WTC11 (cell line): ENCODE measurements at regions not wholly inside any gene's neighbourhood (a gene's known extent, or its start where the extent isn't known, plus 50 kb on each side); places are given as distances from the start of the nearest gene placed in this dataset.

Experiments
- ATAC-seq: fragments of 200-7000 bp; cut with Tn5 transposase; 2 replicates; pipeline ENCODE4 v1.10.0; 2021; ENCODE audit warnings: mild to moderate bottlenecking, moderate library complexity
- CTCF ChIA-PET: fragments of 300-600 bp; sonication (Branson Sonifier 250); formaldehyde crosslinking; loops from one replicate; lab custom pipeline; 2021; ENCODE audit warnings: antibody characterized with exemption; lab: Charles Lee
- POLR2A ChIA-PET: fragments of 350-600 bp; sonication (Branson Sonifier 250); formaldehyde crosslinking; loops from one replicate; lab custom pipeline; 2021; ENCODE audit warnings: antibody characterized with exemption; lab: Charles Lee
- DNase-seq: peaks from one replicate; pipeline ENCODE4 v3.0.0; 2021; ENCODE audit warnings: low spot score
- H3K27ac Mint-ChIP-seq: 2 replicates; pipeline ENCODE4 v1.8.0; 2021; ENCODE audit warnings: mixed read lengths
- H3K27me3 Mint-ChIP-seq: 2 replicates; pipeline ENCODE4 v1.8.0; 2021; ENCODE audit warnings: low read depth, mild to moderate bottlenecking, moderate library complexity, mixed read lengths
- H3K36me3 Mint-ChIP-seq: 2 replicates; pipeline ENCODE4 v1.8.0; 2021; ENCODE audit warnings: mixed read lengths
- H3K4me1 Mint-ChIP-seq: 2 replicates; pipeline ENCODE4 v1.8.0; 2022; ENCODE audit warnings: mixed read lengths
- H3K4me3 Mint-ChIP-seq: 2 replicates; pipeline ENCODE4 v1.8.0; 2021; ENCODE audit warnings: mild to moderate bottlenecking, moderate library complexity, mixed read lengths
- H3K9me3 Mint-ChIP-seq: 2 replicates; pipeline ENCODE4 v1.8.0; 2021; ENCODE audit warnings: mixed read lengths
- CBFB ChIP-seq: sonication (generic); formaldehyde crosslinking; IDR thresholded peaks from 2 replicates; pipeline ENCODE4 v1.8.1; 2022; ENCODE audit warnings: mild to moderate bottlenecking, low read depth, missing genetic modification reagents
- ELF4 ChIP-seq: sonication (generic); formaldehyde crosslinking; IDR thresholded peaks from 2 replicates; pipeline ENCODE4 v1.8.1; 2022; ENCODE audit warnings: low read depth, mild to moderate bottlenecking, moderate library complexity, missing genetic modification reagents
- FOXJ3 ChIP-seq: sonication (generic); formaldehyde crosslinking; IDR thresholded peaks from 2 replicates; pipeline ENCODE4 v1.9.0; 2021; ENCODE audit warnings: missing genetic modification reagents, mild to moderate bottlenecking, borderline replicate concordance
- JAZF1 ChIP-seq: fragments of 250-450 bp; sonication (Bioruptor Pico); IDR thresholded peaks from 2 replicates; pipeline ENCODE4 v1.9.0; 2021; ENCODE audit warnings: moderate library complexity, mild to moderate bottlenecking, inconsistent platforms
- KAT7 ChIP-seq: sonication (generic); formaldehyde crosslinking; IDR thresholded peaks from 2 replicates; pipeline ENCODE4 v1.8.1; 2023; ENCODE audit warnings: missing genetic modification reagents, mild to moderate bottlenecking, borderline replicate concordance
- NR3C1 ChIP-seq: sonication (generic); formaldehyde crosslinking; conservative IDR thresholded peaks from 2 replicates; pipeline ENCODE4 v1.8.1; 2023; ENCODE audit warnings: low read depth, mild to moderate bottlenecking, missing genetic modification reagents
- PRRX2 ChIP-seq: fragments of 250-450 bp; sonication (Bioruptor Pico); IDR thresholded peaks from 2 replicates; pipeline ENCODE4 v1.8.0; 2021; ENCODE audit warnings: mild to moderate bottlenecking
- RORB ChIP-seq: fragments of 250-450 bp; sonication (Bioruptor Pico); IDR thresholded peaks from 2 replicates; pipeline ENCODE4 v1.9.0; 2021; ENCODE audit warnings: mild to moderate bottlenecking
- SOX15 ChIP-seq: fragments of 250-450 bp; sonication (Bioruptor Pico); IDR thresholded peaks from 2 replicates; pipeline ENCODE4 v1.9.0; 2021; ENCODE audit warnings: mild to moderate bottlenecking
- SP1 ChIP-seq: sonication (generic); formaldehyde crosslinking; conservative IDR thresholded peaks from 2 replicates; pipeline ENCODE4 v1.8.1; 2022; ENCODE audit warnings: missing genetic modification reagents
- TEAD4 ChIP-seq: sonication (generic); formaldehyde crosslinking; IDR thresholded peaks from 2 replicates; pipeline ENCODE4 v1.8.0; 2022; ENCODE audit warnings: mild to moderate bottlenecking, missing genetic modification reagents
- ZBTB21 ChIP-seq: sonication (generic); formaldehyde crosslinking; IDR thresholded peaks from 2 replicates; pipeline ENCODE4 v1.8.1; 2023; ENCODE audit warnings: mild to moderate bottlenecking, missing genetic modification reagents, borderline replicate concordance
- ZNF423 ChIP-seq: fragments of 250-450 bp; sonication (Bioruptor Pico); IDR thresholded peaks from 2 replicates; pipeline ENCODE4 v2.1.2; 2022; ENCODE audit warnings: mild to moderate bottlenecking, moderate library complexity
- TF ChIP-seq, protein P1 (sequence below): sonication (generic); formaldehyde crosslinking; IDR thresholded peaks from 2 replicates; pipeline ENCODE4 v1.8.0; 2022; ENCODE audit warnings: mild to moderate bottlenecking, missing genetic modification reagents
- TF ChIP-seq, protein P2 (sequence below): sonication (generic); formaldehyde crosslinking; IDR thresholded peaks from 2 replicates; pipeline ENCODE4 v1.8.0; 2022; ENCODE audit warnings: mild to moderate bottlenecking, missing genetic modification reagents
- TF ChIP-seq, protein P3 (sequence below): fragments of 250-450 bp; sonication (Bioruptor Pico); IDR thresholded peaks from 2 replicates; pipeline ENCODE4 v1.8.0; 2021; ENCODE audit warnings: mild to moderate bottlenecking
- TF ChIP-seq, protein P4 (sequence below): fragments of 200-600 bp; IDR thresholded peaks from 2 replicates; pipeline ENCODE4 v1.8.0; 2022; ENCODE audit warnings: antibody characterized with exemption
- TF ChIP-seq, protein P5 (sequence below): sonication (generic); formaldehyde crosslinking; IDR thresholded peaks from 2 replicates; pipeline ENCODE4 v1.8.0; 2022; ENCODE audit warnings: mild to moderate bottlenecking, missing genetic modification reagents
- TF ChIP-seq, protein P6 (sequence below): sonication (generic); formaldehyde crosslinking; IDR thresholded peaks from 2 replicates; pipeline ENCODE4 v1.8.0; 2022; ENCODE audit warnings: missing genetic modification reagents

DNA sequence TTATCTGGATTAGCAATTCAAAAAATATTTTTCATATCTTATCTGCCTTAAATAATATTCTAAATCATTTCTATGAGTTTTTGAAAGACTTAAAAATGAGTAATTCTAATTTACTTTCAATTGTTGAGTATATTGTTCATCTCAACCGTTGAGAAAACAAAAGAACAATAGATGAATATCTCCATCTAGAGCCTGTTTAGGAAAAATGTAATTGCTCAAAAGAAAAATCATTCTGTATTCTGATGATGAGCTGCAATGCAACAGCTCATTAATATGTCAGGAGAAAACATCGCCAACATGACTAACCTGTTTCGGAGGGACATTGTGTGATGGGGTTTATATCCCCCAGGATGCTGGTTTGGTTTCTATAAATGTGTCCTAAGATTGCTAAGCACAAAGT lies 417.6 kb downstream of the SUCLG1 start:
- POLR2A ChIA-PET = no interaction called here
- Mint-ChIP-seq H3K27ac (no peak overlapping the region), H3K9me3 (no peaks in the 10 kb centered on the region), H3K36me3 (no peaks in the 10 kb centered on the region), H3K4me1 (no peaks in the 10 kb centered on the region), H3K4me3 (no peak overlapping the region), H3K27me3 (no peaks in the 10 kb centered on the region)
- TF ChIP-seq ELF4 (CRISPR knock-in tag) (no peak), SOX15 (CRISPR knock-in tag) (no peak), TEAD4 (CRISPR knock-in tag) (no peak), JAZF1 (CRISPR knock-in tag) (no peak), RORB (CRISPR knock-in tag) (no peak), KAT7 (CRISPR knock-in tag) (no peak), FOXJ3 (CRISPR knock-in tag) (no peak), SP1 (CRISPR knock-in tag) (no peak), NR3C1 (CRISPR knock-in tag) (no peak), PRRX2 (CRISPR knock-in tag) (no peak), CBFB (no peak), ZBTB21 (CRISPR knock-in tag) (no peak), ZNF423 (CRISPR knock-in tag) (no peak)
- TF ChIP-seq, protein P1, sequence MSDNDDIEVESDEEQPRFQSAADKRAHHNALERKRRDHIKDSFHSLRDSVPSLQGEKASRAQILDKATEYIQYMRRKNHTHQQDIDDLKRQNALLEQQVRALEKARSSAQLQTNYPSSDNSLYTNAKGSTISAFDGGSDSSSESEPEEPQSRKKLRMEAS (CRISPR knock-in tag) = no peak
- TF ChIP-seq, protein P2, sequence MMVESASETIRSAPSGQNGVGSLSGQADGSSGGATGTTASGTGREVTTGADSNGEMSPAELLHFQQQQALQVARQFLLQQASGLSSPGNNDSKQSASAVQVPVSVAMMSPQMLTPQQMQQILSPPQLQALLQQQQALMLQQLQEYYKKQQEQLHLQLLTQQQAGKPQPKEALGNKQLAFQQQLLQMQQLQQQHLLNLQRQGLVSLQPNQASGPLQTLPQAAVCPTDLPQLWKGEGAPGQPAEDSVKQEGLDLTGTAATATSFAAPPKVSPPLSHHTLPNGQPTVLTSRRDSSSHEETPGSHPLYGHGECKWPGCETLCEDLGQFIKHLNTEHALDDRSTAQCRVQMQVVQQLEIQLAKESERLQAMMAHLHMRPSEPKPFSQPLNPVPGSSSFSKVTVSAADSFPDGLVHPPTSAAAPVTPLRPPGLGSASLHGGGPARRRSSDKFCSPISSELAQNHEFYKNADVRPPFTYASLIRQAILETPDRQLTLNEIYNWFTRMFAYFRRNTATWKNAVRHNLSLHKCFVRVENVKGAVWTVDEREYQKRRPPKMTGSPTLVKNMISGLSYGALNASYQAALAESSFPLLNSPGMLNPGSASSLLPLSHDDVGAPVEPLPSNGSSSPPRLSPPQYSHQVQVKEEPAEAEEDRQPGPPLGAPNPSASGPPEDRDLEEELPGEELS (CRISPR knock-in tag) = no peak
- TF ChIP-seq, protein P3, sequence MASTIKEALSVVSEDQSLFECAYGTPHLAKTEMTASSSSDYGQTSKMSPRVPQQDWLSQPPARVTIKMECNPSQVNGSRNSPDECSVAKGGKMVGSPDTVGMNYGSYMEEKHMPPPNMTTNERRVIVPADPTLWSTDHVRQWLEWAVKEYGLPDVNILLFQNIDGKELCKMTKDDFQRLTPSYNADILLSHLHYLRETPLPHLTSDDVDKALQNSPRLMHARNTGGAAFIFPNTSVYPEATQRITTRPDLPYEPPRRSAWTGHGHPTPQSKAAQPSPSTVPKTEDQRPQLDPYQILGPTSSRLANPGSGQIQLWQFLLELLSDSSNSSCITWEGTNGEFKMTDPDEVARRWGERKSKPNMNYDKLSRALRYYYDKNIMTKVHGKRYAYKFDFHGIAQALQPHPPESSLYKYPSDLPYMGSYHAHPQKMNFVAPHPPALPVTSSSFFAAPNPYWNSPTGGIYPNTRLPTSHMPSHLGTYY = no peak
- TF ChIP-seq, protein P4, sequence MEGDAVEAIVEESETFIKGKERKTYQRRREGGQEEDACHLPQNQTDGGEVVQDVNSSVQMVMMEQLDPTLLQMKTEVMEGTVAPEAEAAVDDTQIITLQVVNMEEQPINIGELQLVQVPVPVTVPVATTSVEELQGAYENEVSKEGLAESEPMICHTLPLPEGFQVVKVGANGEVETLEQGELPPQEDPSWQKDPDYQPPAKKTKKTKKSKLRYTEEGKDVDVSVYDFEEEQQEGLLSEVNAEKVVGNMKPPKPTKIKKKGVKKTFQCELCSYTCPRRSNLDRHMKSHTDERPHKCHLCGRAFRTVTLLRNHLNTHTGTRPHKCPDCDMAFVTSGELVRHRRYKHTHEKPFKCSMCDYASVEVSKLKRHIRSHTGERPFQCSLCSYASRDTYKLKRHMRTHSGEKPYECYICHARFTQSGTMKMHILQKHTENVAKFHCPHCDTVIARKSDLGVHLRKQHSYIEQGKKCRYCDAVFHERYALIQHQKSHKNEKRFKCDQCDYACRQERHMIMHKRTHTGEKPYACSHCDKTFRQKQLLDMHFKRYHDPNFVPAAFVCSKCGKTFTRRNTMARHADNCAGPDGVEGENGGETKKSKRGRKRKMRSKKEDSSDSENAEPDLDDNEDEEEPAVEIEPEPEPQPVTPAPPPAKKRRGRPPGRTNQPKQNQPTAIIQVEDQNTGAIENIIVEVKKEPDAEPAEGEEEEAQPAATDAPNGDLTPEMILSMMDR = no peak
- TF ChIP-seq, protein P5, sequence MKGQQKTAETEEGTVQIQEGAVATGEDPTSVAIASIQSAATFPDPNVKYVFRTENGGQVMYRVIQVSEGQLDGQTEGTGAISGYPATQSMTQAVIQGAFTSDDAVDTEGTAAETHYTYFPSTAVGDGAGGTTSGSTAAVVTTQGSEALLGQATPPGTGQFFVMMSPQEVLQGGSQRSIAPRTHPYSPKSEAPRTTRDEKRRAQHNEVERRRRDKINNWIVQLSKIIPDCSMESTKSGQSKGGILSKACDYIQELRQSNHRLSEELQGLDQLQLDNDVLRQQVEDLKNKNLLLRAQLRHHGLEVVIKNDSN (CRISPR knock-in tag) = no peak
- TF ChIP-seq, protein P6, sequence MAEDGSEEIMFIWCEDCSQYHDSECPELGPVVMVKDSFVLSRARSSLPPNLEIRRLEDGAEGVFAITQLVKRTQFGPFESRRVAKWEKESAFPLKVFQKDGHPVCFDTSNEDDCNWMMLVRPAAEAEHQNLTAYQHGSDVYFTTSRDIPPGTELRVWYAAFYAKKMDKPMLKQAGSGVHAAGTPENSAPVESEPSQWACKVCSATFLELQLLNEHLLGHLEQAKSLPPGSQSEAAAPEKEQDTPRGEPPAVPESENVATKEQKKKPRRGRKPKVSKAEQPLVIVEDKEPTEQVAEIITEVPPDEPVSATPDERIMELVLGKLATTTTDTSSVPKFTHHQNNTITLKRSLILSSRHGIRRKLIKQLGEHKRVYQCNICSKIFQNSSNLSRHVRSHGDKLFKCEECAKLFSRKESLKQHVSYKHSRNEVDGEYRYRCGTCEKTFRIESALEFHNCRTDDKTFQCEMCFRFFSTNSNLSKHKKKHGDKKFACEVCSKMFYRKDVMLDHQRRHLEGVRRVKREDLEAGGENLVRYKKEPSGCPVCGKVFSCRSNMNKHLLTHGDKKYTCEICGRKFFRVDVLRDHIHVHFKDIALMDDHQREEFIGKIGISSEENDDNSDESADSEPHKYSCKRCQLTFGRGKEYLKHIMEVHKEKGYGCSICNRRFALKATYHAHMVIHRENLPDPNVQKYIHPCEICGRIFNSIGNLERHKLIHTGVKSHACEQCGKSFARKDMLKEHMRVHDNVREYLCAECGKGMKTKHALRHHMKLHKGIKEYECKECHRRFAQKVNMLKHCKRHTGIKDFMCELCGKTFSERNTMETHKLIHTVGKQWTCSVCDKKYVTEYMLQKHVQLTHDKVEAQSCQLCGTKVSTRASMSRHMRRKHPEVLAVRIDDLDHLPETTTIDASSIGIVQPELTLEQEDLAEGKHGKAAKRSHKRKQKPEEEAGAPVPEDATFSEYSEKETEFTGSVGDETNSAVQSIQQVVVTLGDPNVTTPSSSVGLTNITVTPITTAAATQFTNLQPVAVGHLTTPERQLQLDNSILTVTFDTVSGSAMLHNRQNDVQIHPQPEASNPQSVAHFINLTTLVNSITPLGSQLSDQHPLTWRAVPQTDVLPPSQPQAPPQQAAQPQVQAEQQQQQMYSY (CRISPR knock-in tag) = no peak
- DNase-seq = no peak
- ATAC-seq = no peak
- CTCF ChIA-PET = no interaction called here
